Lower lobe of right lung (tissue), 2 donors: ENCODE measurements at regions not wholly inside any gene's neighbourhood (a gene's known extent, or its start where the extent isn't known, plus 50 kb on each side); places are given as distances from the start of the nearest gene placed in this dataset.

Experiments used
- ATAC-seq, 2 donors: fragments of 200-7000 bp; cut with Tn5 transposase; one replicate each; pipeline ENCODE4 v1.9.1; 2020 to 2022; ENCODE audit warnings: mild to moderate bottlenecking in 2 of 2, moderate library complexity in 2 of 2
- DNase-seq: peaks from one replicate; pipeline ENCODE4 v3.0.0-alpha.2; 2020
- H3K27ac ChIP-seq: fragments of 200-600 bp; one replicate; pipeline ENCODE4 v1.8.0; 2022
- H3K27me3 ChIP-seq: fragments of 200-600 bp; one replicate; pipeline ENCODE4 v1.8.0; 2022; ENCODE audit warnings: low read depth
- H3K36me3 ChIP-seq: fragments of 200-600 bp; one replicate; pipeline ENCODE4 v1.8.0; 2022; ENCODE audit warnings: mild to moderate bottlenecking
- H3K4me1 ChIP-seq: fragments of 200-600 bp; one replicate; pipeline ENCODE4 v1.8.0; 2022
- H3K4me3 ChIP-seq: fragments of 200-600 bp; one replicate; pipeline ENCODE4 v1.8.0; 2022; ENCODE audit warnings: mild to moderate bottlenecking
- H3K9me3 ChIP-seq: fragments of 200-600 bp; one replicate; pipeline ENCODE4 v1.8.0; 2022
- CTCF ChIP-seq: fragments of 200-600 bp; IDR thresholded peaks from one replicate; pipeline ENCODE4 v1.8.0; 2022; ENCODE audit warnings: antibody characterized with exemption, mild to moderate bottlenecking
- intact Hi-C: fragments of 100-400 bp; cut with DNase I; formaldehyde crosslinking; loops from one replicate; pipeline ENCODE4 v1.11.0; 2022
- donor health status: DM: no; HTN: yes; CAD: no; lungs with severe emphysema.

DNA sequence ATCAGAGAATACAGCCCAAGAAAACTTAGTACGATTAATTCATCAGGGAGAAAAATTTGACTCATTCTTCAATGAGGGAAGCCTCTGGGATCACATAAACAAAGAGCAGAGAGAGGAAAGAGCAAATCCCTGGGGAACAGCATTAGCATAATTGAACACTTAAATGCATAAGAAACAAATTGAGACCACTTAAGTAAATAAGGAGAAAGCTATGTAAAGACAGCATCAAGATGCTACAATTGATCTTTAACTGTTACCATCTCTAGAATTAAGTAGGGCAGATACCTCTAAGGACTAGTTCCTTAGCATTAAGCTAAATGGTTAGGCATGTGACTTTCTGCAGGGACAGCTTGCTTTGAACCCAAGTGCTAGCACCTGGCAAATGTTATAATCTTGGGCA is 265.1 kb upstream of the NEGR1 start:
- Histone ChIP-seq H3K4me1 (no peaks in the 10 kb centered on the region), H3K27ac (no peak overlapping the region), H3K27me3 (no peaks in the 10 kb centered on the region), H3K4me3 (no peak overlapping the region), H3K36me3 (no peaks in the 10 kb centered on the region), H3K9me3 (no peaks in the 10 kb centered on the region)
- intact Hi-C loops: no loop called here
- no peak for ATAC-seq
- TF ChIP-seq CTCF: no peak
- no peak for DNase-seq

GRCh38 chr1:72540674-72541073 is 258.3 kb upstream of the NEGR1 start:
- Histone ChIP-seq H3K4me3 (no peak overlapping the region), H3K27me3 (no peaks in the 10 kb centered on the region), H3K9me3 (no peaks in the 10 kb centered on the region), H3K4me1 (no peaks in the 10 kb centered on the region), H3K36me3 (no peaks in the 10 kb centered on the region), H3K27ac (no peak overlapping the region)
- DNase-seq (no peak), ATAC-seq (no peak)
- intact Hi-C loops: no loop called here
- TF ChIP-seq CTCF: no peak

DNA sequence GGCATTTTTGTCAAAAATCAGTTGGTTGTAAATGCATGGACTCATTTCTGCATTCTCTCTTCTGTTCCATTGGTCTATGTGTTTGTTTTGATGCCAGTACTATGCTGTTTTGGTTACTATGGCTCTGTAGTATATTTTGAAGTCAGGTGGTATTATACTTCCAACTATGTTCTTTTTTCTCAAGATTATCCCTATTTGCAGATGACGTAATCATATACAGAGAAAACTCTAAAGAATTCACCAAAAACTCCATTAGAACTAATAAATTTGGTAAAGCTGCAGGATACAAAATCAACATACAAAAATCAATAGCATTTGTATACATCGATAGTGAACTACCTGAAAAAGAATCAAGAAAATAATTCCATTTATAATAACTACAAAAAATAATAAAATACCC is 253.1 kb upstream of the NEGR1 start:
- Histone ChIP-seq H3K27ac (no peak overlapping the region), H3K27me3 (no peaks in the 10 kb centered on the region), H3K4me1 (no peaks in the 10 kb centered on the region), H3K36me3 (no peaks in the 10 kb centered on the region), H3K4me3 (no peak overlapping the region), H3K9me3 (no peaks in the 10 kb centered on the region)
- intact Hi-C loops: no loop called here
- DNase-seq: no peak
- ATAC-seq: no peak
- no peak for TF ChIP-seq CTCF

DNA sequence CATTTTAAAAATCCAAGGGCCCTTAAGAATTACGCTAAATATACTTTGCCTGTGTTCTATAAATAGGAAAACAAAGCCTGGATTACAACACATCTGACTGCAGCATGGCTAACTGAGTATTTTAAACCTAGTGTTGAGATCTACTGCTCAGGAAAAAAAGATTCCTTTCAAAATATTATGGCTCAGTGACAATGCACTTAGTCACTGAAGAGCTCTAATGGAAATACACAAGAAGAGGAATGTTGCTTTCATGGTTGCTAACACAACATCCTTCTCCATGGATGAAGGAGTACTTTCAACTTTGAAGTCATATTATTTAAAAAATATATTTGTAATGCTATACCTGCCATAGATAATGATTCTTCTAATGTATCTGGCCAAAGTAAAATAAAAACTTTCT is 248.3 kb upstream of the NEGR1 start:
- Histone ChIP-seq H3K27ac (no peak overlapping the region), H3K9me3 (no peaks in the 10 kb centered on the region), H3K27me3 (no peaks in the 10 kb centered on the region), H3K4me1 (no peaks in the 10 kb centered on the region), H3K4me3 (no peak overlapping the region), H3K36me3 (no peaks in the 10 kb centered on the region)
- intact Hi-C loops: no loop called here
- DNase-seq: no peak
- no peak for TF ChIP-seq CTCF
- ATAC-seq: no peak

GRCh38 chr1:72526926-72527325 is 244.6 kb upstream of the NEGR1 start:
- no peaks in the 10 kb centered on the region for H3K9me3 ChIP-seq
- no peaks in the 10 kb centered on the region for H3K27me3 ChIP-seq
- no peak for DNase-seq
- TF ChIP-seq CTCF: no peak
- H3K27ac ChIP-seq: no peak overlapping the region
- no peaks in the 10 kb centered on the region for H3K4me1 ChIP-seq
- H3K36me3 ChIP-seq: no peaks in the 10 kb centered on the region
- no peak for ATAC-seq
- intact Hi-C loops: no loop called here
- no peak overlapping the region for H3K4me3 ChIP-seq

GRCh38 chr1:72524021-72524420 is 241.7 kb upstream of the NEGR1 start:
- intact Hi-C loops: no loop called here
- no peak for ATAC-seq
- H3K36me3 ChIP-seq: no peaks in the 10 kb centered on the region
- H3K27me3 ChIP-seq: no peaks in the 10 kb centered on the region
- DNase-seq: no peak
- no peak overlapping the region for H3K27ac ChIP-seq
- no peaks in the 10 kb centered on the region for H3K9me3 ChIP-seq
- TF ChIP-seq CTCF: no peak
- no peaks in the 10 kb centered on the region for H3K4me1 ChIP-seq
- no peak overlapping the region for H3K4me3 ChIP-seq
